Activated naive CD8-positive, alpha-beta T cell treated with anti-CD3 and anti-CD28 coated beads for 36 hours (primary cell): ENCODE measurements at regions not wholly inside any gene's neighbourhood (a gene's known extent, or its start where the extent isn't known, plus 50 kb on each side); places are given as distances from the start of the nearest gene placed in this dataset.
A peak's percentile ranks its signal among the peaks of the same experiment; 100 is the strongest.

Experiments used
- DNase-seq: peaks from one replicate; pipeline ENCODE4 v3.0.0; 2021
- H3K27ac Mint-ChIP-seq: one replicate; pipeline ENCODE4 v1.8.0; 2022; ENCODE audit warnings: mild to moderate bottlenecking, moderate library complexity, mixed read lengths
- H3K27me3 Mint-ChIP-seq: one replicate; pipeline ENCODE4 v1.8.0; 2022; ENCODE audit warnings: mild to moderate bottlenecking, mixed read lengths
- H3K36me3 Mint-ChIP-seq: one replicate; pipeline ENCODE4 v1.8.0; 2021; ENCODE audit warnings: mild to moderate bottlenecking, mixed read lengths
- H3K4me1 Mint-ChIP-seq: one replicate; pipeline ENCODE4 v1.8.0; 2021; ENCODE audit warnings: mixed read lengths
- H3K4me3 Mint-ChIP-seq: one replicate; pipeline ENCODE4 v1.8.0; 2022; ENCODE audit warnings: mild to moderate bottlenecking, moderate library complexity, mixed read lengths
- H3K9me3 Mint-ChIP-seq: one replicate; pipeline ENCODE4 v1.8.0; 2022; ENCODE audit warnings: mixed read lengths

DNA sequence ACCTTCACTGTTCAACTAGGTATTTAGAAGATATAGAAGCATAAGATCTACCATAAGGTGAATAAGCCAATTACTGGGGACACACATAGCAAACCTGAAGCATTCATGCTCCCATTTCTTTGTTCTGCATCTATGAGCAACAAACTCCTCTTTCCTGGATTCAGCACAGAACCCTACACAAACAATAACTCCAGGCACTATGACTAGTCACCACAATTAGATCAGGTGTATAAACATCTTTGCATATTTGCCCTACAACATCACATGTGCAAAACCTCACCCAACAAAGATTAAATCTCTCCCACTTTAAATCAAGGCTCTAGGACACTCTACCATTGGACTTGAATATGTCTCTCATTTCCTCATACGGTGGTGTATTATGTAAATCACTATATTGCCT is 652.3 kb downstream of the EPHA7 start:
- no peaks in the 10 kb centered on the region for H3K27me3 Mint-ChIP-seq
- H3K9me3 Mint-ChIP-seq = no peaks in the 10 kb centered on the region
- H3K4me1 Mint-ChIP-seq = no peaks in the 10 kb centered on the region
- DNase-seq = no peak
- no peaks in the 10 kb centered on the region for H3K36me3 Mint-ChIP-seq
- no peak overlapping the region for H3K27ac Mint-ChIP-seq
- no peak overlapping the region for H3K4me3 Mint-ChIP-seq

GRCh38 chr6:92763680-92764079 is 655.7 kb downstream of the EPHA7 start:
- no peaks in the 10 kb centered on the region for H3K4me1 Mint-ChIP-seq
- DNase-seq = no peak
- H3K36me3 Mint-ChIP-seq = no peaks in the 10 kb centered on the region
- H3K27ac Mint-ChIP-seq = no peak overlapping the region
- H3K27me3 Mint-ChIP-seq = no peaks in the 10 kb centered on the region
- H3K4me3 Mint-ChIP-seq = no peak overlapping the region
- H3K9me3 Mint-ChIP-seq = no peaks in the 10 kb centered on the region

DNA sequence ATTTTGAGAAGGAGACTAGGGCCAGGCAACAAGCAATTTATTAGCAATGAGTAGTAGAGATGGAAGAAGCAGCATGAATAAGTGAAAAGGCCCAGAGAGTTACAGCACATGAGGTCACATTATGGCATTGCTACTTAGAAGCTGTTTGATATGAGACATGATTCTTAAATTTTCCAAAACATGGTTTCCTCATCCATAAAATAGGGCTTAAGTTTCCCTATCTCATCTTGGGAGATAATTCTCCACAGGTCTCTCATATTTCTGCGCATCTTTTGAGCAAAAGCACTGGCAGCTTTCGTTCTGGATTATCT is 656.1 kb downstream of the EPHA7 start:
- DNase-seq = no peak
- no peak overlapping the region for H3K4me3 Mint-ChIP-seq
- H3K9me3 Mint-ChIP-seq = no peaks in the 10 kb centered on the region
- no peaks in the 10 kb centered on the region for H3K27me3 Mint-ChIP-seq
- H3K36me3 Mint-ChIP-seq = no peaks in the 10 kb centered on the region
- H3K4me1 Mint-ChIP-seq = no peaks in the 10 kb centered on the region
- H3K27ac Mint-ChIP-seq = no peak overlapping the region

GRCh38 chr6:92762443-92763273 is 656.7 kb downstream of the EPHA7 start:
- Mint-ChIP-seq H3K4me1 (no peaks in the 10 kb centered on the region), H3K9me3 (no peaks in the 10 kb centered on the region), H3K27me3 (no peaks in the 10 kb centered on the region), H3K4me3 (no peak overlapping the region), H3K27ac (no peak overlapping the region), H3K36me3 (no peaks in the 10 kb centered on the region)
- no peak for DNase-seq

DNA sequence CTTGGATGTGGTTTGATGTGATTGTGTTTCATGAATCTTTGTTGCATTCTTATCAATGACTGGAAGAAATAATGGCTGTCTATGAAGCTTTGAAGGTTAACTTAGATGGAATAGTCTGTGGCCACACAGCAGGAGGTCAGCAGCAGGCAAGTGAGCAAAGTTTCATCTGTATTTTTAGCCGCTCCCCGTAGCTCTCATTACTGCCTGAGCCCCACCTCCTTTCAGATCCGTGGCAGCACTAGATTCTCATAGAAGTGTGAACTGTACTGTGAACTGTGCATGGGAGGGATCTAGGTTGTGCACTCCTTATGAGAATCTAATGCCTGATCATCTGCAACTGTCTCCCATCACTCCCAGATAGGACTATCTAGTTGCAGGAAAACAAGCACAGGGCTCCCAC is 660.2 kb downstream of the EPHA7 start:
- no peaks in the 10 kb centered on the region for H3K36me3 Mint-ChIP-seq
- H3K4me3 Mint-ChIP-seq = no peak overlapping the region
- H3K4me1 Mint-ChIP-seq = no peaks in the 10 kb centered on the region
- H3K27ac Mint-ChIP-seq = no peak overlapping the region
- no peaks in the 10 kb centered on the region for H3K27me3 Mint-ChIP-seq
- no peak for DNase-seq
- H3K9me3 Mint-ChIP-seq = peaks cover 1% of the 10 kb centered on the region

DNA sequence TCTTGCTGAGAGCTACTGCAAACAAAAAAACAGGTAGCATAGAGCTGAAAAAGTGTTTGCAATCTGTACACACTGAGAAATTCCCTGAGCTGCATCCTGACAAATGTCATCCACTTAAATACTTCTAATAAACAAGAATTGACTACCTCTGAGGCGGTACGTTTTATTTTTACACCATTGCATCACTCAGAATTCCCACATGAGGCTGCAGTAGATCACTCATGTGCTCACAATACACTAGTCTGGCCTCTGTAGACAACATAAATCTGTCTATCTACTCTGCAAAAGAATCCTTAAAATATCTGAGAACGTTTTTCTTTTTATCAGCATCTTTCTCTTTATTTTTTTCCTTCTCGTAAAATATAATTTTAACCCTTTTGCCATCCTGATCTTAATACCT is 661.4 kb downstream of the EPHA7 start:
- no peaks in the 10 kb centered on the region for H3K4me1 Mint-ChIP-seq
- no peak for DNase-seq
- H3K36me3 Mint-ChIP-seq = no peaks in the 10 kb centered on the region
- no peaks in the 10 kb centered on the region for H3K27me3 Mint-ChIP-seq
- peaks cover 3% of the 10 kb centered on the region for H3K9me3 Mint-ChIP-seq
- no peak overlapping the region for H3K4me3 Mint-ChIP-seq
- no peak overlapping the region for H3K27ac Mint-ChIP-seq

DNA sequence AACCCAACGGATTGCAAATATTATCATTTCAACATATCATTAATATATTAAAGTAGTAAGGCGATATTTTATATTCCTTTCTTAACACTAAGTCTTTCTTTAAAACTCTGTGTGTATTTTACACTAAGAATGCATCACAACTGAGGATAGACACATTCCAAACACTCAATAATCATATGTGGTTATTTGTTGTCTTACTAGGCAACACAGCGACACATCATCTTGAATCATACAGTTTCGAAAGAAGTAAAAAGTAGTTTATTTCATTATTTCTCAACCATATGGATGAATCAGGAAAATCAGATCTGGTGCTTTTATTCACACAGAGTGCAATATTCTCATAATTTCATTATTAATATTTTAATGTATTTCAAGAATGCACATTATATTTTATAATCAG is 662.4 kb downstream of the EPHA7 start:
- DNase-seq = no peak
- Mint-ChIP-seq H3K27me3 (no peaks in the 10 kb centered on the region), H3K9me3 (peaks cover 11% of the 10 kb centered on the region), H3K36me3 (no peaks in the 10 kb centered on the region), H3K4me1 (no peaks in the 10 kb centered on the region), H3K4me3 (no peak overlapping the region), H3K27ac (no peak overlapping the region)

- no peak overlapping the region for H3K27ac Mint-ChIP-seq
- no peak for DNase-seq
- no peak overlapping the region for H3K4me3 Mint-ChIP-seq
- H3K27me3 Mint-ChIP-seq = no peaks in the 10 kb centered on the region
- H3K36me3 Mint-ChIP-seq = no peaks in the 10 kb centered on the region
- peaks cover 11% of the 10 kb centered on the region for H3K9me3 Mint-ChIP-seq
- no peaks in the 10 kb centered on the region for H3K4me1 Mint-ChIP-seq
Observed at GRCh38 chr6:92753956-92754355, 665.4 kb downstream of the EPHA7 start.

GRCh38 chr6:92752114-92752513 is 667.2 kb downstream of the EPHA7 start:
- H3K4me3 Mint-ChIP-seq = no peak overlapping the region
- H3K4me1 Mint-ChIP-seq = no peaks in the 10 kb centered on the region
- no peaks in the 10 kb centered on the region for H3K36me3 Mint-ChIP-seq
- H3K27me3 Mint-ChIP-seq = no peaks in the 10 kb centered on the region
- no peak for DNase-seq
- H3K9me3 Mint-ChIP-seq = peaks cover 10% of the 10 kb centered on the region
- no peak overlapping the region for H3K27ac Mint-ChIP-seq

GRCh38 chr6:92748131-92748530 is 671.2 kb downstream of the EPHA7 start:
- peaks cover 16% of the 10 kb centered on the region for H3K9me3 Mint-ChIP-seq
- no peak overlapping the region for H3K27ac Mint-ChIP-seq
- DNase-seq = no peak
- H3K4me3 Mint-ChIP-seq = no peak overlapping the region
- H3K36me3 Mint-ChIP-seq = no peaks in the 10 kb centered on the region
- H3K4me1 Mint-ChIP-seq = no peaks in the 10 kb centered on the region
- H3K27me3 Mint-ChIP-seq = no peaks in the 10 kb centered on the region

DNA sequence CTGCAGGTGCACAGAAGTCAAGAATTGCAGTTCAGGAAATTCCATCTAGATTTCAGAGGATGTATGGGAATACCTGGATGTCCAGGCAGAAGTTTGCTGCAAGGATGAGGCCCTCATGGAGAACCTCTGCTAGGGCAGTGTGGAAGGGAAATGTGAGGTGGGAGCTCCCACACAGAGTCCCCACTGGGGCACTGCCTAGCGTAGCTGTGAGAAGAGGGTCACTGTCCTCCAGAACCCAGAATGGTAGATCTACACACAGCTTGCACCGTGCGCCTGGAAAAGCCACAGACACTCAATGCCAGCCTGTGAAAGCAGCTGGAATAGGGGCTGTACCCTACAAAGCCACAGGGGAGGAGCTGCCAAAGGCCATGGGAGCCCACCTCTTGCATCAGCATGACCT is 681.4 kb downstream of the EPHA7 start:
- H3K4me1 Mint-ChIP-seq = no peaks in the 10 kb centered on the region
- peaks cover 1% of the 10 kb centered on the region for H3K9me3 Mint-ChIP-seq
- no peaks in the 10 kb centered on the region for H3K27me3 Mint-ChIP-seq
- no peaks in the 10 kb centered on the region for H3K36me3 Mint-ChIP-seq
- H3K4me3 Mint-ChIP-seq = no peak overlapping the region
- DNase-seq = no peak
- no peak overlapping the region for H3K27ac Mint-ChIP-seq

- no peaks in the 10 kb centered on the region for H3K4me1 Mint-ChIP-seq
- H3K9me3 Mint-ChIP-seq = peaks cover 5% of the 10 kb centered on the region
- H3K36me3 Mint-ChIP-seq = no peaks in the 10 kb centered on the region
- H3K27ac Mint-ChIP-seq = no peak overlapping the region
- no peak overlapping the region for H3K4me3 Mint-ChIP-seq
- peak; percentile 18 for DNase-seq
- no peaks in the 10 kb centered on the region for H3K27me3 Mint-ChIP-seq
Observed at GRCh38 chr6:92723390-92723931, 695.9 kb downstream of the EPHA7 start.

- H3K36me3 Mint-ChIP-seq = no peaks in the 10 kb centered on the region
- H3K4me3 Mint-ChIP-seq = no peak overlapping the region
- peaks cover 4% of the 10 kb centered on the region for H3K9me3 Mint-ChIP-seq
- no peak for DNase-seq
- no peaks in the 10 kb centered on the region for H3K27me3 Mint-ChIP-seq
- H3K4me1 Mint-ChIP-seq = no peaks in the 10 kb centered on the region
- H3K27ac Mint-ChIP-seq = no peak overlapping the region
Observed at GRCh38 chr6:92719773-92720172, 699.6 kb downstream of the EPHA7 start.

DNA sequence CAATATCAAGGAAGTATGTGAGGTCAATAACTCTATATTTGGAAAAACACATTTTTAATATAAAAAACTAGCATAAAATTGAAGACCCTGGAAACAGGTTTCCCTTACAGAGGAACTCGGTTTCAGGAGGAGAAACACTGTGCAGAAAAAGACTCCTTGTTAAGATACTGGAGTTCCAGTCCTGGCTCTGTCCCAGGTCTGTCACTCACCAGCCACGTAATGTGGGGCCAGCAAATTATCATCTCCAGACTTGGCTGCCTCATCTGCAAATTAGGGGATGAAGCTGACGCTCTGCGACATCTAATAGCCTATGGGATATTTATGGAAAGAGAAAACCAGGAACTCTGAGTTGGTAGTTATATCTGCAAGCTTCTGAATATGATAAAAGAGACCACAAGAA is 702.7 kb downstream of the EPHA7 start:
- no peak overlapping the region for H3K27ac Mint-ChIP-seq
- H3K4me1 Mint-ChIP-seq = no peaks in the 10 kb centered on the region
- H3K4me3 Mint-ChIP-seq = no peak overlapping the region
- no peaks in the 10 kb centered on the region for H3K27me3 Mint-ChIP-seq
- no peak for DNase-seq
- H3K9me3 Mint-ChIP-seq = peaks cover 7% of the 10 kb centered on the region
- H3K36me3 Mint-ChIP-seq = no peaks in the 10 kb centered on the region

DNA sequence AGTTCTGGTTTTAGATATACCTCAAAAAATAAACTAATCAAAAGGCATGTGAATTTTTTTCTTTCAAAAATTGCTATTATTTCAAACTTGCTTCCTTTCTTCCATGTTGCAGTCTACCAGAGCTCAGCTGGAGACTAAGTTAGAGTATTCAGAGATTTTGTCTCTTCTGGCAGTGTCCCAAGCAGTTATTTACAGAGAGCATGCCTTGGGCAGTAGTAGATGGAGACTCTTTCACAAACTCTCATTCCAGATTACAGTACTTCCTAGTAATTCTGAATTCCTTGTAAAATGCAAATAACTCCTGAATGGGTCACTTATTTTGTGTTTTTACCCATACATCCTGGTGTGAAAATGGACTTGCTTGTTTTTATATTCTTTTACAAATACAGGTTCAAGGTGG is 703.4 kb downstream of the EPHA7 start:
- H3K27me3 Mint-ChIP-seq = no peaks in the 10 kb centered on the region
- peaks cover 7% of the 10 kb centered on the region for H3K9me3 Mint-ChIP-seq
- H3K36me3 Mint-ChIP-seq = no peaks in the 10 kb centered on the region
- H3K4me3 Mint-ChIP-seq = no peak overlapping the region
- no peak for DNase-seq
- no peak overlapping the region for H3K27ac Mint-ChIP-seq
- no peaks in the 10 kb centered on the region for H3K4me1 Mint-ChIP-seq

- Mint-ChIP-seq H3K4me3 (no peak overlapping the region), H3K4me1 (no peaks in the 10 kb centered on the region), H3K27ac (no peak overlapping the region), H3K9me3 (peaks cover 3% of the 10 kb centered on the region), H3K27me3 (no peaks in the 10 kb centered on the region), H3K36me3 (no peaks in the 10 kb centered on the region)
- no peak for DNase-seq
Observed at GRCh38 chr6:92714346-92714745, 705.0 kb downstream of the EPHA7 start.
